HAP-1 (cell line): ENCODE measurements at regions not wholly inside any gene's neighbourhood (a gene's known extent, or its start where the extent isn't known, plus 50 kb on each side); places are given as distances from the start of the nearest gene placed in this dataset.

Experiments used
- DNase-seq, 2 experiments: peaks; one replicate each; pipeline ENCODE4 v3.0.0-alpha.2; 2016 to 2020; ENCODE audit warnings: low spot score in 2 of 2
- H3K27me3 ChIP-seq: fragments of 250-450 bp; sonication (Bioruptor Pico); 2 replicates; pipeline ENCODE4 v1.5.1; 2020; ENCODE audit warnings: low read depth, mild to moderate bottlenecking, moderate library complexity
- H3K36me3 ChIP-seq: fragments of 250-450 bp; sonication (Bioruptor Pico); replicated peaks from 2 replicates; pipeline ENCODE4 v1.5.1; 2020; ENCODE audit warnings: mild to moderate bottlenecking
- H3K4me1 ChIP-seq: fragments of 250-450 bp; sonication (Bioruptor Pico); 2 replicates; pipeline ENCODE4 v1.5.1; 2020; ENCODE audit warnings: mild to moderate bottlenecking
- H3K4me3 ChIP-seq: fragments of 250-450 bp; sonication (Bioruptor Pico); 2 replicates; pipeline ENCODE4 v1.5.1; 2020; ENCODE audit warnings: mild to moderate bottlenecking, moderate library complexity
- H3K9me3 ChIP-seq: fragments of 250-450 bp; sonication (Bioruptor Pico); 2 replicates; pipeline ENCODE4 v1.5.1; 2020; ENCODE audit warnings: mild to moderate bottlenecking, moderate library complexity
- in situ Hi-C: fragments of 300-500 bp; cut with MboI; formaldehyde crosslinking; loops from 3 replicates; pipeline ENCODE4 v1.14.3; 2020; ENCODE audit warnings: low sequenced_read_pairs, inconsistent platforms, mixed read lengths

- Histone ChIP-seq H3K4me3 (no peak overlapping the region), H3K27me3 (no peaks in the 10 kb centered on the region), H3K36me3 (no peaks in the 10 kb centered on the region), H3K4me1 (peaks cover 23% of the 10 kb centered on the region), H3K9me3 (no peaks in the 10 kb centered on the region)
- DNase-seq: no peak
- in situ Hi-C loops: loop anchor here (10.0 kb wide), 1 partner anchor 78 kb away; no protein-coding TSS in a partner anchor
Measured at GRCh38 chr11:27216270-27217149, 146.5 kb downstream of the CCDC34 start.

GRCh38 chr11:27215471-27216269 lies 147.3 kb downstream of the CCDC34 start:
- Histone ChIP-seq H3K9me3 (no peaks in the 10 kb centered on the region), H3K4me3 (no peak overlapping the region), H3K27me3 (no peaks in the 10 kb centered on the region), H3K4me1 (peaks cover 23% of the 10 kb centered on the region), H3K36me3 (no peaks in the 10 kb centered on the region)
- DNase-seq: no peak
- in situ Hi-C loops: loop anchor here (10.0 kb wide), 1 partner anchor 79 kb away; no protein-coding TSS in a partner anchor

GRCh38 chr11:27214713-27215112 lies 148.3 kb downstream of the CCDC34 start:
- in situ Hi-C loops: loop anchor here (10.0 kb wide), 1 partner anchor 80 kb away; no protein-coding TSS in a partner anchor
- no peak overlapping the region for H3K4me3 ChIP-seq

GRCh38 chr11:27213232-27213660 lies 149.8 kb downstream of the CCDC34 start:
- peak; percentile 71 to 93 for DNase-seq
- Histone ChIP-seq H3K4me1 (peaks cover 20% of the 10 kb centered on the region), H3K36me3 (no peaks in the 10 kb centered on the region), H3K9me3 (no peaks in the 10 kb centered on the region), H3K4me3 (no peak overlapping the region), H3K27me3 (no peaks in the 10 kb centered on the region)
- in situ Hi-C loops: loop anchor here (10.0 kb wide), 1 partner anchor 82 kb away; no protein-coding TSS in a partner anchor

More at GRCh38 chr11:27214713-27215112, 148.3 kb downstream of the CCDC34 start:
- no peak for DNase-seq
- Histone ChIP-seq H3K4me1 (peaks cover 23% of the 10 kb centered on the region), H3K36me3 (no peaks in the 10 kb centered on the region), H3K9me3 (no peaks in the 10 kb centered on the region), H3K27me3 (no peaks in the 10 kb centered on the region)

GRCh38 chr11:27212248-27212780 lies 150.7 kb downstream of the CCDC34 start:
- in situ Hi-C loops: loop anchor here (10.0 kb wide), 1 partner anchor 82 kb away; no protein-coding TSS in a partner anchor
- Histone ChIP-seq H3K9me3 (no peaks in the 10 kb centered on the region), H3K36me3 (no peaks in the 10 kb centered on the region), H3K4me3 (no peak overlapping the region), H3K4me1 (peaks cover 20% of the 10 kb centered on the region), H3K27me3 (no peaks in the 10 kb centered on the region)
- no peak for DNase-seq

- H3K4me1 ChIP-seq: peaks cover 24% of the 10 kb centered on the region
- no peak overlapping the region for H3K4me3 ChIP-seq
- in situ Hi-C loops: loop anchor here (10.0 kb wide), 1 partner anchor 83 kb away; no protein-coding TSS in a partner anchor
- DNase-seq: peak in 1 of 2 experiments; percentile 63
- H3K9me3 ChIP-seq: no peaks in the 10 kb centered on the region
- no peaks in the 10 kb centered on the region for H3K27me3 ChIP-seq
- H3K36me3 ChIP-seq: no peaks in the 10 kb centered on the region
Measured at GRCh38 chr11:27211370-27212127, 151.5 kb downstream of the CCDC34 start.

GRCh38 chr11:27210531-27210930 lies 152.5 kb downstream of the CCDC34 start:
- Histone ChIP-seq H3K9me3 (no peaks in the 10 kb centered on the region), H3K4me3 (no peak overlapping the region), H3K4me1 (peaks cover 32% of the 10 kb centered on the region), H3K27me3 (no peaks in the 10 kb centered on the region), H3K36me3 (no peaks in the 10 kb centered on the region)
- no peak for DNase-seq
- in situ Hi-C loops: loop anchor here (10.0 kb wide), 1 partner anchor 84 kb away; no protein-coding TSS in a partner anchor

- no peak overlapping the region for H3K4me3 ChIP-seq
- no peaks in the 10 kb centered on the region for H3K36me3 ChIP-seq
- H3K27me3 ChIP-seq: no peaks in the 10 kb centered on the region
- H3K4me1 ChIP-seq: peaks cover 38% of the 10 kb centered on the region
- in situ Hi-C loops: loop anchor here (10.0 kb wide), 1 partner anchor 85 kb away; no protein-coding TSS in a partner anchor
- peak in 1 of 2 experiments; percentile 32 for DNase-seq
- H3K9me3 ChIP-seq: no peaks in the 10 kb centered on the region
Measured at GRCh38 chr11:27209562-27210005, 153.4 kb downstream of the CCDC34 start.

GRCh38 chr11:27208846-27209245 lies 154.2 kb downstream of the CCDC34 start:
- Histone ChIP-seq H3K36me3 (no peaks in the 10 kb centered on the region), H3K4me1 (peaks cover 38% of the 10 kb centered on the region), H3K4me3 (no peak overlapping the region), H3K27me3 (no peaks in the 10 kb centered on the region), H3K9me3 (no peaks in the 10 kb centered on the region)
- no peak for DNase-seq
- in situ Hi-C loops: no loop called here

GRCh38 chr11:27207025-27207650 lies 155.9 kb downstream of the CCDC34 start:
- Histone ChIP-seq H3K27me3 (no peaks in the 10 kb centered on the region), H3K36me3 (no peaks in the 10 kb centered on the region), H3K9me3 (no peaks in the 10 kb centered on the region), H3K4me1 (peaks cover 40% of the 10 kb centered on the region), H3K4me3 (no peak overlapping the region)
- in situ Hi-C loops: no loop called here
- no peak for DNase-seq

GRCh38 chr11:27205779-27206570 lies 157.0 kb downstream of the CCDC34 start:
- no peak for DNase-seq
- H3K4me1 ChIP-seq: peaks cover 51% of the 10 kb centered on the region
- H3K36me3 ChIP-seq: no peaks in the 10 kb centered on the region
- no peaks in the 10 kb centered on the region for H3K27me3 ChIP-seq
- H3K9me3 ChIP-seq: no peaks in the 10 kb centered on the region
- no peak overlapping the region for H3K4me3 ChIP-seq
- in situ Hi-C loops: no loop called here

GRCh38 chr11:27205250-27205649 lies 157.8 kb downstream of the CCDC34 start:
- no peaks in the 10 kb centered on the region for H3K27me3 ChIP-seq
- H3K4me1 ChIP-seq: peaks cover 52% of the 10 kb centered on the region
- no peak for DNase-seq
- no peaks in the 10 kb centered on the region for H3K9me3 ChIP-seq
- in situ Hi-C loops: no loop called here
- H3K36me3 ChIP-seq: no peaks in the 10 kb centered on the region
- H3K4me3 ChIP-seq: no peak overlapping the region
